H9 (cell line): ENCODE measurements at regions not wholly inside any gene's neighbourhood (a gene's known extent, or its start where the extent isn't known, plus 50 kb on each side); places are given as distances from the start of the nearest gene placed in this dataset.

Experiments
- DNase-seq: peaks from one replicate; pipeline ENCODE4 v3.0.0-alpha.2; 2017
- H2AFZ ChIP-seq: one replicate; pipeline ENCODE4 v1.6.1; 2013; ENCODE audit warnings: mild to moderate bottlenecking, low read length, control low read depth, moderate library complexity
- H2AK5ac ChIP-seq: 2 replicates; pipeline ENCODE4 v1.6.1; 2013; ENCODE audit warnings: low read length, control low read depth, mixed read lengths; ENCODE audit not compliant: insufficient read length
- H2BK120ac ChIP-seq: one replicate; pipeline ENCODE4 v1.6.1; 2013; ENCODE audit warnings: low read depth, mild to moderate bottlenecking, low read length, control low read depth, inconsistent platforms; ENCODE audit not compliant: poor library complexity, severe bottlenecking
- H2BK12ac ChIP-seq: 2 replicates; pipeline ENCODE4 v1.6.1; 2013; ENCODE audit warnings: low read length, control low read depth, mixed read lengths, low read depth; ENCODE audit not compliant: insufficient read length
- H2BK15ac ChIP-seq: 2 replicates; pipeline ENCODE4 v1.6.1; 2013; ENCODE audit warnings: low read depth, low read length, control low read depth
- H2BK20ac ChIP-seq: one replicate; pipeline ENCODE4 v1.6.1; 2013; ENCODE audit warnings: low read depth, mild to moderate bottlenecking, low read length, control low read depth, inconsistent platforms; ENCODE audit not compliant: poor library complexity, severe bottlenecking
- H2BK5ac ChIP-seq: 2 replicates; pipeline ENCODE4 v1.6.1; 2013; ENCODE audit warnings: low read length, control low read depth, mixed read lengths; ENCODE audit not compliant: insufficient read length
- H3K14ac ChIP-seq: 2 replicates; pipeline ENCODE4 v1.6.1; 2013; ENCODE audit warnings: low read length, control low read depth; ENCODE audit not compliant: insufficient read depth
- H3K18ac ChIP-seq: 2 replicates; pipeline ENCODE4 v1.6.1; 2013; ENCODE audit warnings: low read depth, mild to moderate bottlenecking, mixed read lengths, low read length, control low read depth; ENCODE audit not compliant: insufficient read length
- H3K23ac ChIP-seq: 2 replicates; pipeline ENCODE4 v1.6.1; 2013; ENCODE audit warnings: low read length, control low read depth, mixed read lengths, low read depth; ENCODE audit not compliant: insufficient read length
- H3K23me2 ChIP-seq: 2 replicates; pipeline ENCODE4 v1.6.1; 2013; ENCODE audit warnings: low read depth, mild to moderate bottlenecking, mixed read lengths, low read length, control low read depth; ENCODE audit not compliant: insufficient read length, poor library complexity, severe bottlenecking
- H3K27ac ChIP-seq: 2 replicates; pipeline ENCODE4 v1.5.1; 2013; ENCODE audit warnings: low read length, control low read depth, mixed read lengths, low read depth; ENCODE audit not compliant: insufficient read length
- H3K27me3 ChIP-seq: 2 replicates; pipeline ENCODE4 v1.6.1; 2013; ENCODE audit warnings: low read length, control low read depth, inconsistent platforms; ENCODE audit not compliant: insufficient read depth
- H3K4ac ChIP-seq: 2 replicates; pipeline ENCODE4 v1.6.1; 2013; ENCODE audit warnings: low read depth, mild to moderate bottlenecking, control low read depth, inconsistent platforms, low read length, moderate library complexity
- H3K4me1 ChIP-seq: 2 replicates; pipeline ENCODE4 v1.6.1; 2013; ENCODE audit warnings: low read length, control low read depth, inconsistent platforms; ENCODE audit not compliant: insufficient read depth
- H3K4me2 ChIP-seq: 2 replicates; pipeline ENCODE4 v1.6.1; 2013; ENCODE audit warnings: low read length, control low read depth, mixed read lengths; ENCODE audit not compliant: insufficient read length, insufficient read depth
- H3K56ac ChIP-seq: 2 replicates; pipeline ENCODE4 v1.6.1; 2013; ENCODE audit warnings: low read depth, mild to moderate bottlenecking, mixed read lengths, low read length, control low read depth; ENCODE audit not compliant: insufficient read length
- H3K79me1 ChIP-seq: 2 replicates; pipeline ENCODE4 v1.6.1; 2013; ENCODE audit warnings: low read depth, mild to moderate bottlenecking, moderate library complexity, low read length, control low read depth, inconsistent platforms; ENCODE audit not compliant: insufficient read depth, poor library complexity, severe bottlenecking
- H3K79me2 ChIP-seq: 2 replicates; pipeline ENCODE4 v1.6.1; 2013; ENCODE audit warnings: low read length, control low read depth, inconsistent platforms; ENCODE audit not compliant: insufficient read depth
- H3K9ac ChIP-seq: 2 replicates; pipeline ENCODE4 v1.6.1; 2013; ENCODE audit warnings: low read length, control low read depth, mixed read lengths; ENCODE audit not compliant: insufficient read length; ENCODE audit errors: extremely low read depth
- H3K9me3 ChIP-seq: one replicate; pipeline ENCODE4 v1.6.1; 2013; ENCODE audit warnings: low read depth, low read length, inconsistent platforms; ENCODE audit not compliant: control insufficient read depth
- H3T11ph ChIP-seq: one replicate; pipeline ENCODE4 v1.6.1; 2013; ENCODE audit warnings: mild to moderate bottlenecking, low read length, control low read depth, inconsistent platforms
- H4K20me1 ChIP-seq: one replicate; pipeline ENCODE4 v1.6.1; 2013; ENCODE audit not compliant: control insufficient read depth, insufficient read length, insufficient read depth
- H4K5ac ChIP-seq: 2 replicates; pipeline ENCODE4 v1.6.1; 2013; ENCODE audit warnings: low read depth, mild to moderate bottlenecking, mixed read lengths, low read length, control low read depth; ENCODE audit not compliant: insufficient read length
- H4K8ac ChIP-seq: replicated peaks from 2 replicates; pipeline ENCODE4 v1.6.1; 2013; ENCODE audit warnings: low read length, control low read depth, mixed read lengths, low read depth; ENCODE audit not compliant: insufficient read length
- H4K91ac ChIP-seq: 2 replicates; pipeline ENCODE4 v1.6.1; 2013; ENCODE audit warnings: low read depth, mild to moderate bottlenecking, moderate library complexity, mixed read lengths, low read length, control low read depth; ENCODE audit not compliant: insufficient read length
- H3K27ac Mint-ChIP-seq, 3 experiments: 2 replicates in 2 of 3; 3 replicates in 1 of 3; pipeline ENCODE4 v1.8.0; 2020 to 2021; ENCODE audit warnings: mixed read lengths in 3 of 3, mild to moderate bottlenecking in 1 of 3, moderate library complexity in 1 of 3
- H3K27me3 Mint-ChIP-seq: 2 replicates; pipeline ENCODE4 v1.8.0; 2021; ENCODE audit warnings: low read depth, mild to moderate bottlenecking, moderate library complexity, mixed read lengths
- H3K36me3 Mint-ChIP-seq, 3 experiments: 2 replicates in 2 of 3; 3 replicates in 1 of 3; pipeline ENCODE4 v1.8.0; 2020 to 2021; ENCODE audit warnings: low read depth in 3 of 3, mixed read lengths in 3 of 3; ENCODE audit not compliant: insufficient read depth in 1 of 3
- H3K4me1 Mint-ChIP-seq, 2 experiments: 2 replicates each; pipeline ENCODE4 v1.8.0; 2020; ENCODE audit warnings: mixed read lengths in 2 of 2
- H3K4me3 Mint-ChIP-seq, 2 experiments: 2 replicates in 1 of 2; 3 replicates in 1 of 2; pipeline ENCODE4 v1.8.0; 2020 to 2021; ENCODE audit warnings: mild to moderate bottlenecking in 2 of 2, mixed read lengths in 2 of 2, moderate library complexity in 1 of 2
- H3K9me3 Mint-ChIP-seq, 2 experiments: 2 replicates in 1 of 2; 3 replicates in 1 of 2; pipeline ENCODE4 v1.8.0; 2020; ENCODE audit warnings: mild to moderate bottlenecking in 2 of 2, mixed read lengths in 2 of 2, moderate library complexity in 1 of 2
- CTCF ChIP-seq: fragments of 200-600 bp; sonication (generic); conservative IDR thresholded peaks from 3 replicates; pipeline ENCODE4 v1.8.0; 2021; ENCODE audit warnings: antibody characterized with exemption, mild to moderate bottlenecking
- WGBS: extraction: QIAGEN DNeasy Blood & Tissue Kit; methylation state at CpG from one replicate; pipeline ENCODE4 v1.1.7; 2013; ENCODE audit warnings: missing lambda C conversion rate, low lambda C conversion rate, mixed read lengths; ENCODE audit not compliant: insufficient read length; ENCODE audit errors: extremely low coverage; 5-methylcytosine and 5-hydroxymethylcytosine counted together

GRCh38 chr12:105764216-105764835 is 374.4 kb downstream of the NUAK1 start:
- no peak overlapping the region for H3K27ac Mint-ChIP-seq
- H3K18ac ChIP-seq, result no peak overlapping the region
- no peak overlapping the region for H2BK12ac ChIP-seq
- H3K9me3 Mint-ChIP-seq, result no peaks in the 10 kb centered on the region; a peak in 1 of 5 replicates
- H3K27me3 Mint-ChIP-seq, result no peaks in the 10 kb centered on the region
- no peak overlapping the region for H2BK15ac ChIP-seq
- peaks cover 2 to 11% of the 10 kb centered on the region in 2 experiments; a peak in 3 of 4 replicates for H3K4me1 Mint-ChIP-seq
- no peak overlapping the region for H4K91ac ChIP-seq
- H2AFZ ChIP-seq, result no peak overlapping the region
- no peak overlapping the region for H3K27ac ChIP-seq
- H4K20me1 ChIP-seq, result no peaks in the 10 kb centered on the region
- H3K23ac ChIP-seq, result no peak overlapping the region
- no peaks in the 10 kb centered on the region for H3K79me1 ChIP-seq
- no peaks in the 10 kb centered on the region for H3K4me1 ChIP-seq
- H3K27me3 ChIP-seq, result no peaks in the 10 kb centered on the region
- H3K4me2 ChIP-seq, result no peak overlapping the region
- no peak overlapping the region for H2BK20ac ChIP-seq
- no peak for DNase-seq
- H3K56ac ChIP-seq, result no peak overlapping the region
- H3K14ac ChIP-seq, result no peak overlapping the region
- no peak overlapping the region for H2BK120ac ChIP-seq
- no peaks in the 10 kb centered on the region for H3K23me2 ChIP-seq
- no peak overlapping the region for H2BK5ac ChIP-seq
- no peak overlapping the region for H4K8ac ChIP-seq
- no peaks in the 10 kb centered on the region for H3K79me2 ChIP-seq
- no peak overlapping the region for H3K4me3 Mint-ChIP-seq
- no peak overlapping the region for H2AK5ac ChIP-seq
- no CpG with 5 or more reads among the region's 10 CpGs for WGBS
- no peak overlapping the region for H4K5ac ChIP-seq
- H3K9ac ChIP-seq, result no peak overlapping the region
- H3T11ph ChIP-seq, result no peak overlapping the region
- no peaks in the 10 kb centered on the region for H3K9me3 ChIP-seq
- peaks cover 0 to 4% (median 0%) of the 10 kb centered on the region in 3 experiments; a peak in 1 of 7 replicates for H3K36me3 Mint-ChIP-seq
- no peak for TF ChIP-seq CTCF
- H3K4ac ChIP-seq, result no peak overlapping the region
